Transverse colon (tissue), 4 donors: ENCODE measurements at regions not wholly inside any gene's neighbourhood (a gene's known extent, or its start where the extent isn't known, plus 50 kb on each side); places are given as distances from the start of the nearest gene placed in this dataset.

Experiments
- DNase-seq: peaks from one replicate; pipeline ENCODE4 v3.0.0-alpha.2; 2019
- H3K27ac ChIP-seq, 4 donors: fragments of 200-600 bp; sonication (generic); 2 replicates each; pipeline ENCODE4 v1.5.1; 2016 to 2018; ENCODE audit warnings: inconsistent platforms in 4 of 4
- H3K27me3 ChIP-seq: fragments of 200-600 bp; sonication (generic); 2 replicates; pipeline ENCODE4 v1.5.1; 2017; ENCODE audit warnings: inconsistent platforms
- H3K36me3 ChIP-seq, 4 donors: fragments of 200-600 bp; sonication (generic); 2 replicates each; pipeline ENCODE4 v1.5.1; 2017 to 2019; ENCODE audit warnings: inconsistent platforms in 4 of 4
- H3K4me1 ChIP-seq, 4 donors: fragments of 200-600 bp; sonication (generic); 2 replicates each; pipeline ENCODE4 v1.5.1; 2017 to 2020; ENCODE audit warnings: inconsistent platforms in 4 of 4
- H3K4me3 ChIP-seq, 4 donors: fragments of 200-600 bp; sonication (generic); 1 replicate in 1 of 4; 2 replicates in 3 of 4; pipeline versions ENCODE4 v1.5.1 to v1.6.1; 2017 to 2019; ENCODE audit warnings: inconsistent platforms in 4 of 4
- H3K9me3 ChIP-seq, 2 donors: fragments of 200-600 bp; sonication (generic); 2 replicates each; pipeline ENCODE4 v1.5.1; 2017 to 2019; ENCODE audit warnings: inconsistent platforms in 2 of 2
- EP300 ChIP-seq: sonication (generic); formaldehyde crosslinking; IDR thresholded peaks from one replicate; pipeline ENCODE4 v1.6.1; 2017; ENCODE audit warnings: antibody characterized with exemption, low read depth
- POLR2A ChIP-seq: fragments of 450-650 bp; IDR thresholded peaks from one replicate; pipeline ENCODE4 v1.6.1; 2016; ENCODE audit warnings: antibody characterized with exemption, mild to moderate bottlenecking, moderate library complexity
- POLR2AphosphoS5 ChIP-seq, 3 donors: sonication (generic); formaldehyde crosslinking; IDR thresholded peaks; one replicate each; pipeline ENCODE4 v1.6.1; 2016; ENCODE audit warnings: antibody characterized with exemption in 3 of 3
- WGBS, 2 donors: methylation state at CpG; one replicate each; pipeline ENCODE4 v1.1.5; 2018; ENCODE audit warnings: low coverage in 1 of 2; 5-methylcytosine and 5-hydroxymethylcytosine counted together
- in situ Hi-C, 4 donors: fragments of 200-750 bp; cut with MboI; loops; one replicate each; pipeline versions ENCODE4 v1.15.0 to v1.15.1; 2017; ENCODE audit warnings: low sequenced_read_pairs in 3 of 4, low pct_ligation_motif_present in 1 of 4, low pct_unique_long_range_greater_than_20kb in 1 of 4
- intact Hi-C: fragments of 100-400 bp; cut with DNase I; formaldehyde crosslinking; loops from one replicate; pipeline ENCODE4 v1.15.1; 2023; ENCODE audit warnings: low total_unique reads
- TF ChIP-seq, protein P1 (sequence below), 5 experiments: fragments of 200-600 bp in 3 of 5; fragments of 450-650 bp in 2 of 5; sonication (generic) in 3 of 5; IDR thresholded peaks; 1 replicate in 2 of 5; 2 replicates in 3 of 5; pipeline ENCODE4 v1.5.1; 2016 to 2017; ENCODE audit warnings: antibody characterized with exemption in 5 of 5, inconsistent platforms in 3 of 5, mild to moderate bottlenecking in 2 of 5, moderate library complexity in 1 of 5

DNA sequence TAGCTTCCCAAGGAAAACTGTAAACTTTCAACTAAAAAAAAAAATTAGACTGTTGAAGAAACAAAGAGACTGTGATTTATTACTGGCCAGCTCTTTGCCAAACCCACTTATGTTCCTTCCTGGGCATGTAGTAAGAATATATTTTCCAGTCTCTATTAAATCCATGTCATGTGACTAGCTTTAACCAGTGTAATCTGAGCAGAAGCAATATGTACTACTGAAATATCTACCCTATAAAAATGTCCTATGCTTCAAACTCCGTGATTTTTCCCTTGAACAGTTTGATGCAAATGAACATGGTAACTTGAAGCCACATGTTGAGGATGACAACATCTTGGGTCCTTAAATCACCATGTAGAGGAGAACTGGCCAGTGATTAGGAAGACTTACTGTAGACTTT, 144.5 kb downstream of the NTMT2 start:
- Histone ChIP-seq H3K36me3 (no peaks in the 10 kb centered on the region), H3K27me3 (no peaks in the 10 kb centered on the region), H3K4me3 (no peak overlapping the region), H3K27ac (no peak overlapping the region), H3K4me1 (no peaks in the 10 kb centered on the region), H3K9me3 (no peaks in the 10 kb centered on the region)
- DNase-seq = no peak
- WGBS, 2 donors = 51 to 86% methylated on average over 1 of the region's 1 CpG
- in situ Hi-C loops = no loop called here
- TF ChIP-seq POLR2AphosphoS5 (IDR thresholded peaks at IDR 0.05) = no peak
- TF ChIP-seq POLR2A = no peak
- no peak for TF ChIP-seq EP300
- TF ChIP-seq, protein P1, sequence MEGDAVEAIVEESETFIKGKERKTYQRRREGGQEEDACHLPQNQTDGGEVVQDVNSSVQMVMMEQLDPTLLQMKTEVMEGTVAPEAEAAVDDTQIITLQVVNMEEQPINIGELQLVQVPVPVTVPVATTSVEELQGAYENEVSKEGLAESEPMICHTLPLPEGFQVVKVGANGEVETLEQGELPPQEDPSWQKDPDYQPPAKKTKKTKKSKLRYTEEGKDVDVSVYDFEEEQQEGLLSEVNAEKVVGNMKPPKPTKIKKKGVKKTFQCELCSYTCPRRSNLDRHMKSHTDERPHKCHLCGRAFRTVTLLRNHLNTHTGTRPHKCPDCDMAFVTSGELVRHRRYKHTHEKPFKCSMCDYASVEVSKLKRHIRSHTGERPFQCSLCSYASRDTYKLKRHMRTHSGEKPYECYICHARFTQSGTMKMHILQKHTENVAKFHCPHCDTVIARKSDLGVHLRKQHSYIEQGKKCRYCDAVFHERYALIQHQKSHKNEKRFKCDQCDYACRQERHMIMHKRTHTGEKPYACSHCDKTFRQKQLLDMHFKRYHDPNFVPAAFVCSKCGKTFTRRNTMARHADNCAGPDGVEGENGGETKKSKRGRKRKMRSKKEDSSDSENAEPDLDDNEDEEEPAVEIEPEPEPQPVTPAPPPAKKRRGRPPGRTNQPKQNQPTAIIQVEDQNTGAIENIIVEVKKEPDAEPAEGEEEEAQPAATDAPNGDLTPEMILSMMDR (IDR thresholded peaks at IDR 0.05) = no peak
- intact Hi-C loops = no loop called here

DNA sequence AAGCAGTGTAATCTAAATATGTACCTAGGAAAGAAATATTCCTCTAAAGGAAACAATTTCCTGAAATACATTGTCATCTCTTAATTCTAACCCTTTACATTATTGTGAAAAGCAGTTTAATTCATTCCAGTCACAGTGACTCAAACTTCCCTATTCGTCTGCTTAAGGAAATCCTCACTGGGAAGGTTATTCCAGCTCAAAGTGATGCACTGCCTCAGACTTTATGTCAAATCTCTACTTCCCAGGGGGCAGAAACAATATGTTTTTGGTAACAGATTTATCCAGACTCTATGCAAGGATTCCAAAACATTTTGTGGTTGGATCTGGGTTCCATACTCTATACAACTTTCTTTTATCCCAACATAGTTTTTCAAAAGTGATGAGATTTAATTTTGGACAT, 145.2 kb downstream of the NTMT2 start:
- no peaks in the 10 kb centered on the region for H3K4me1 ChIP-seq
- no peak for TF ChIP-seq POLR2AphosphoS5 (IDR thresholded peaks at IDR 0.05)
- TF ChIP-seq, protein P1 (IDR thresholded peaks at IDR 0.05) = no peak
- no peak for TF ChIP-seq EP300
- no peak for TF ChIP-seq POLR2A
- H3K4me3 ChIP-seq = no peak overlapping the region
- no peaks in the 10 kb centered on the region for H3K36me3 ChIP-seq
- DNase-seq = no peak
- H3K27ac ChIP-seq = no peak overlapping the region
- intact Hi-C loops = no loop called here
- in situ Hi-C loops = no loop called here
- H3K9me3 ChIP-seq = no peaks in the 10 kb centered on the region
- no peaks in the 10 kb centered on the region for H3K27me3 ChIP-seq
- WGBS, 2 donors = 70 to 88% methylated on average over 1 of the region's 1 CpG

DNA sequence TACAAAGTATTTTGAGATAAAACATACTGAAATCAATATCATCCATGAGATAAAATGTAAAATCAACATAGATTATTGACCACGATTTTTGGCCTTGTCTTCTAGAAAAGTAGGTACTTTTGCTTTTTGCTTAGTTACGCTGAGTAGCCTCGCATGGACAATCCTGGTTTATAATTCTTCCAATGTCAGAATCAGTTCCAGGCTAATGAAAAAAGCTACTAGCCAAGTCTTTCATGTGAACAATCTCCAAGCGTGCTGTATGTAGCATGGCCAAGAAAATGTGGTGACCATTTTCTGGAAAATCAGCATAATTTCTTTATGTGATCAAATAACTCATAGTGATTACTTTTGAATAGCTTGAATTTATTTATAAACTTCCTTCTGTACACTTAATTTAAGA, 145.8 kb downstream of the NTMT2 start:
- WGBS, 2 donors = 73 to 89% methylated on average over 4 of the region's 4 CpGs
- in situ Hi-C loops (no loop called here), intact Hi-C loops (no loop called here)
- Histone ChIP-seq H3K9me3 (no peaks in the 10 kb centered on the region), H3K36me3 (no peaks in the 10 kb centered on the region), H3K4me3 (no peak overlapping the region), H3K27me3 (no peaks in the 10 kb centered on the region), H3K27ac (no peak overlapping the region), H3K4me1 (no peaks in the 10 kb centered on the region)
- TF ChIP-seq, protein P1 (IDR thresholded peaks at IDR 0.05) = no peak
- TF ChIP-seq POLR2A (no peak), POLR2AphosphoS5 (IDR thresholded peaks at IDR 0.05) (no peak), EP300 (no peak)
- no peak for DNase-seq

DNA sequence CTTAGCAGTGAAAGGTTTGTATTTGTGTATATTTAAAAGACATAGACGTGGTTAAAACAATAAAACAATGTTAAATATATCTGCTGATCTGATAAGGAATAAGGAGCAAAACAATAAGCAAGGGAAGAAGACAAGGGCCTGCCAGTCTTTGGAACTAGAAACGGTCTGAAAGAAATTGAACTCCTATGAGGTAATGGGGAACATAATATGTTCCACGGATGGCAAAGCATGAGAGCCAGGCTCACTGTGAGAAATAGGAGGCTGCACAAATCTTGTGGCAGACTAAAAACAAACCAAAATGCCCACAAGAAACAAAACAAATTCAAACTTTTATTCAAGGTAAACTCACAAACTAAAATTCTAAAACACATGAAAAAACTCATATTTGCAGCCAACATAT, 150.5 kb downstream of the NTMT2 start:
- DNase-seq = no peak
- Histone ChIP-seq H3K36me3 (no peaks in the 10 kb centered on the region), H3K27me3 (no peaks in the 10 kb centered on the region), H3K9me3 (no peaks in the 10 kb centered on the region), H3K27ac (no peak overlapping the region), H3K4me1 (no peaks in the 10 kb centered on the region), H3K4me3 (no peak overlapping the region)
- in situ Hi-C loops (no loop called here), intact Hi-C loops (no loop called here)
- WGBS, 2 donors = 47 to 61% methylated on average over 3 of the region's 3 CpGs
- TF ChIP-seq POLR2A (no peak), POLR2AphosphoS5 (IDR thresholded peaks at IDR 0.05) (no peak), EP300 (no peak)
- TF ChIP-seq, protein P1 (IDR thresholded peaks at IDR 0.05) = no peak
